Testis (tissue), 2 donors: ENCODE measurements at regions not wholly inside any gene's neighbourhood (a gene's known extent, or its start where the extent isn't known, plus 50 kb on each side); places are given as distances from the start of the nearest gene placed in this dataset.

ENCODE experiments used
- DNase-seq: peaks from one replicate; pipeline ENCODE4 v3.0.0-alpha.2; 2019
- H3K27ac ChIP-seq, 2 donors: fragments of 200-600 bp; sonication (generic); one replicate each; pipeline ENCODE4 v1.5.1; 2019
- H3K27me3 ChIP-seq: fragments of 200-600 bp; sonication (generic); one replicate; pipeline ENCODE4 v1.5.1; 2019
- H3K36me3 ChIP-seq: fragments of 200-600 bp; sonication (generic); one replicate; pipeline ENCODE4 v1.5.1; 2017; ENCODE audit warnings: low read depth; ENCODE audit errors: missing control alignments
- H3K4me1 ChIP-seq: fragments of 200-600 bp; sonication (generic); one replicate; pipeline ENCODE4 v1.5.1; 2019
- H3K4me3 ChIP-seq, 2 donors: fragments of 200-600 bp; sonication (generic); one replicate each; pipeline ENCODE4 v1.5.1; 2017 to 2019
- H3K9me3 ChIP-seq: fragments of 200-600 bp; sonication (generic); one replicate; pipeline ENCODE4 v1.5.1; 2017
- CTCF ChIP-seq, 3 experiments: fragments of 450-650 bp in 2 of 3; fragments of 200-600 bp in 1 of 3; sonication (generic) in 1 of 3; IDR thresholded peaks; one replicate each; pipeline ENCODE4 v1.5.1; 2016 to 2019; ENCODE audit warnings: antibody characterized with exemption in 3 of 3, mild to moderate bottlenecking in 2 of 3, moderate library complexity in 1 of 3
- POLR2A ChIP-seq: fragments of 450-650 bp; IDR thresholded peaks from one replicate; pipeline ENCODE4 v1.6.1; 2017; ENCODE audit warnings: antibody characterized with exemption, mild to moderate bottlenecking, moderate library complexity
- WGBS, 2 donors: methylation state at CpG; one replicate each; pipeline ENCODE4 v1.1.5; 2018; 5-methylcytosine and 5-hydroxymethylcytosine counted together
- intact Hi-C: fragments of 100-400 bp; cut with DNase I; formaldehyde crosslinking; loops from one replicate; pipeline ENCODE4 v1.15.1; 2023; ENCODE audit warnings: low total_unique reads

- Histone ChIP-seq H3K4me3 (no peak overlapping the region), H3K27me3 (no peaks in the 10 kb centered on the region), H3K9me3 (no peaks in the 10 kb centered on the region), H3K27ac (no peak overlapping the region), H3K4me1 (no peaks in the 10 kb centered on the region), H3K36me3 (no peaks in the 10 kb centered on the region)
- WGBS, 2 donors: 84 to 93% methylated on average over 2 of the region's 2 CpGs
- no peak for TF ChIP-seq CTCF (IDR thresholded peaks at IDR 0.05)
- TF ChIP-seq POLR2A: no peak
- intact Hi-C loops: no loop called here
- no peak for DNase-seq
These were observed 141.8 kb upstream of the C1QTNF7 start for GRCh38 chr4:15286041-15286440.

GRCh38 chr4:15291122-15291521 lies 136.7 kb upstream of the C1QTNF7 start:
- Histone ChIP-seq H3K27me3 (no peaks in the 10 kb centered on the region), H3K36me3 (no peaks in the 10 kb centered on the region), H3K4me1 (no peaks in the 10 kb centered on the region), H3K27ac (no peak overlapping the region), H3K9me3 (no peaks in the 10 kb centered on the region), H3K4me3 (no peak overlapping the region)
- TF ChIP-seq POLR2A (no peak), CTCF (IDR thresholded peaks at IDR 0.05) (no peak)
- intact Hi-C loops: no loop called here
- no peak for DNase-seq
- WGBS, 2 donors: 71 to 75% methylated on average over 1 of the region's 1 CpG

- no peak for DNase-seq
- no peaks in the 10 kb centered on the region for H3K36me3 ChIP-seq
- H3K27ac ChIP-seq: no peak overlapping the region
- H3K27me3 ChIP-seq: no peaks in the 10 kb centered on the region
- no peak for TF ChIP-seq POLR2A
- no peak for TF ChIP-seq CTCF (IDR thresholded peaks at IDR 0.05)
- intact Hi-C loops: no loop called here
- no peaks in the 10 kb centered on the region for H3K9me3 ChIP-seq
- no peak overlapping the region for H3K4me3 ChIP-seq
- 66 to 87% methylated on average over 2 of the region's 2 CpGs for WGBS, 2 donors
- H3K4me1 ChIP-seq: no peaks in the 10 kb centered on the region
These were observed 134.1 kb upstream of the C1QTNF7 start for GRCh38 chr4:15293711-15294110.

- no peaks in the 10 kb centered on the region for H3K36me3 ChIP-seq
- intact Hi-C loops: no loop called here
- H3K27ac ChIP-seq: no peak overlapping the region
- H3K4me1 ChIP-seq: no peaks in the 10 kb centered on the region
- no peak overlapping the region for H3K4me3 ChIP-seq
- no peaks in the 10 kb centered on the region for H3K9me3 ChIP-seq
- TF ChIP-seq CTCF (IDR thresholded peaks at IDR 0.05) (no peak), POLR2A (no peak)
- DNase-seq: no peak
- no peaks in the 10 kb centered on the region for H3K27me3 ChIP-seq
- 93 to 100% methylated on average over 1 of the region's 1 CpG for WGBS, 2 donors
These were observed 133.6 kb upstream of the C1QTNF7 start for GRCh38 chr4:15294202-15294601.

- TF ChIP-seq POLR2A: no peak
- no peak for TF ChIP-seq CTCF (IDR thresholded peaks at IDR 0.05)
- H3K27ac ChIP-seq: no peak overlapping the region
- DNase-seq: no peak
- 72 to 76% methylated on average over 4 of the region's 4 CpGs for WGBS, 2 donors
- no peaks in the 10 kb centered on the region for H3K27me3 ChIP-seq
- intact Hi-C loops: no loop called here
- no peaks in the 10 kb centered on the region for H3K9me3 ChIP-seq
- no peaks in the 10 kb centered on the region for H3K36me3 ChIP-seq
- H3K4me3 ChIP-seq: no peak overlapping the region
- no peaks in the 10 kb centered on the region for H3K4me1 ChIP-seq
These were observed 133.0 kb upstream of the C1QTNF7 start for GRCh38 chr4:15294832-15295231.
